ENCODE measurements at regions not wholly inside any gene's neighbourhood (a gene's known extent, or its start where the extent isn't known, plus 50 kb on each side); places are given as distances from the start of the nearest gene placed in this dataset.

GRCh38 chr2:57759822-57760300, 286.7 kb upstream of the VRK2 start (continued):
- TF ChIP-seq ZNF441 (CRISPR knock-in tag; IDR thresholded peaks at IDR 0.05; ENCODE audit: borderline replicate concordance), result no peak
- TF ChIP-seq ZEB1 (IDR thresholded peaks at IDR 0.05; ENCODE audit: insufficient replicate concordance, low read depth), result no peak
- no peak for TF ChIP-seq MED8 (CRISPR knock-in tag; IDR thresholded peaks at IDR 0.05; ENCODE audit: insufficient replicate concordance)
- no peak for TF ChIP-seq ZNF260 (CRISPR knock-in tag; IDR thresholded peaks at IDR 0.05; ENCODE audit: borderline replicate concordance, low read depth)
- no peak for TF ChIP-seq ARNTL (CRISPR knock-in tag; IDR thresholded peaks at IDR 0.05)
- no peak for TF ChIP-seq FOXA1 (IDR thresholded peaks at IDR 0.05)
- TF ChIP-seq FOXA1 (CRISPR knock-in tag; IDR thresholded peaks at IDR 0.05), result no peak
- TF ChIP-seq ZFAT (CRISPR knock-in tag; conservative IDR thresholded peaks at IDR 0.05), result no peak
- no peak for TF ChIP-seq KDM1A (CRISPR knock-in tag; IDR thresholded peaks at IDR 0.05)
- 0 out of 2 replicates have a peak, but pooled peaks have one; percentile 48 for TF ChIP-seq ZNF124 (CRISPR knock-in tag; IDR thresholded peaks at IDR 0.05)
- TF ChIP-seq ETV6 (CRISPR knock-in tag; conservative IDR thresholded peaks at IDR 0.05), result 0 out of 2 replicates have a peak, but pooled peaks have one; percentile 19
- TF ChIP-seq CTCF (CRISPR knock-in tag; IDR thresholded peaks at IDR 0.05), result peak; percentile 98
- no peak for TF ChIP-seq TEAD2 (CRISPR knock-in tag; IDR thresholded peaks at IDR 0.05)
- no peak for TF ChIP-seq HOXA3 (CRISPR knock-in tag; IDR thresholded peaks at IDR 0.05)
- TF ChIP-seq ZNF501 (CRISPR knock-in tag; IDR thresholded peaks at IDR 0.05), result peak; percentile 70
- no peak for TF ChIP-seq ZSCAN5A (CRISPR knock-in tag; IDR thresholded peaks at IDR 0.05; ENCODE audit: borderline replicate concordance)
- no peak for TF ChIP-seq ZNF713 (CRISPR knock-in tag; IDR thresholded peaks at IDR 0.05)
- TF ChIP-seq ZNF121 (CRISPR knock-in tag; IDR thresholded peaks at IDR 0.05), result peak; percentile 93
- TF ChIP-seq SNAPC2 (CRISPR knock-in tag; IDR thresholded peaks at IDR 0.05), result no peak
- no peak for TF ChIP-seq ZNF136 (CRISPR knock-in tag; IDR thresholded peaks at IDR 0.05; ENCODE audit: low read depth)
- no peak for TF ChIP-seq JARID2 (CRISPR knock-in tag; IDR thresholded peaks at IDR 0.05; ENCODE audit: insufficient replicate concordance)
- no peak for TF ChIP-seq NFIB (CRISPR knock-in tag; IDR thresholded peaks at IDR 0.05; ENCODE audit: borderline replicate concordance)
- TF ChIP-seq ZNF768 (CRISPR knock-in tag; IDR thresholded peaks at IDR 0.05), result no peak; the same call in 1 of the 2 replicates
- TF ChIP-seq YY1 (IDR thresholded peaks at IDR 0.05; ENCODE audit: insufficient read depth, insufficient replicate concordance, low read depth, low read length), result peak; percentile 55
- no peak for TF ChIP-seq HMGA1 (CRISPR knock-in tag; conservative IDR thresholded peaks at IDR 0.05)
- peak; percentile 64 to 72; a peak in 3 of 4 replicates for TF ChIP-seq HMGXB4 (CRISPR knock-in tag; IDR thresholded peaks at IDR 0.05; ENCODE audit: borderline replicate concordance in 1 of 2, low read depth in 1 of 2)
- TF ChIP-seq ZGPAT (CRISPR knock-in tag; IDR thresholded peaks at IDR 0.05), result no peak
